BE2C (cell line): ENCODE measurements at regions not wholly inside any gene's neighbourhood (a gene's known extent, or its start where the extent isn't known, plus 50 kb on each side); places are given as distances from the start of the nearest gene placed in this dataset.

Experiments
- DNase-seq: peaks from one replicate; pipeline ENCODE4 v3.0.0-alpha.2; 2020
- H3K27me3 ChIP-seq: fragments of 250-450 bp; sonication (Bioruptor Pico); 2 replicates; pipeline ENCODE4 v1.5.1; 2020; ENCODE audit warnings: mild to moderate bottlenecking
- H3K36me3 ChIP-seq: fragments of 250-450 bp; sonication (Bioruptor Pico); 2 replicates; pipeline ENCODE4 v1.5.1; 2020; ENCODE audit warnings: mild to moderate bottlenecking
- H3K4me1 ChIP-seq: fragments of 250-450 bp; sonication (Bioruptor Pico); 2 replicates; pipeline ENCODE4 v1.5.1; 2020
- H3K4me3 ChIP-seq: 2 replicates; pipeline ENCODE4 v1.5.1; 2011; ENCODE audit warnings: low read depth, low read length
- H3K9me3 ChIP-seq: fragments of 250-450 bp; sonication (Bioruptor Pico); 2 replicates; pipeline ENCODE4 v1.5.1; 2020
- CTCF ChIP-seq: IDR thresholded peaks from 2 replicates; pipeline ENCODE4 v1.5.1; 2012; ENCODE audit warnings: mild to moderate bottlenecking, low read depth, low read length

- H3K9me3 ChIP-seq, result no peaks in the 10 kb centered on the region
- TF ChIP-seq CTCF, result no peak
- H3K4me3 ChIP-seq, result no peak overlapping the region
- H3K36me3 ChIP-seq, result no peaks in the 10 kb centered on the region
- H3K27me3 ChIP-seq, result no peaks in the 10 kb centered on the region
- no peak for DNase-seq
- H3K4me1 ChIP-seq, result peaks cover 17% of the 10 kb centered on the region
Observed at GRCh38 chr3:117120014-117120413, 410.4 kb downstream of the TUSC7 start.

GRCh38 chr3:117122609-117123008 is 413.0 kb downstream of the TUSC7 start:
- H3K36me3 ChIP-seq, result no peaks in the 10 kb centered on the region
- TF ChIP-seq CTCF, result no peak
- H3K4me3 ChIP-seq, result no peak overlapping the region
- DNase-seq, result no peak
- no peaks in the 10 kb centered on the region for H3K9me3 ChIP-seq
- H3K4me1 ChIP-seq, result peaks cover 12% of the 10 kb centered on the region
- no peaks in the 10 kb centered on the region for H3K27me3 ChIP-seq

- H3K27me3 ChIP-seq, result no peaks in the 10 kb centered on the region
- H3K36me3 ChIP-seq, result no peaks in the 10 kb centered on the region
- peaks cover 3% of the 10 kb centered on the region for H3K4me1 ChIP-seq
- no peak for DNase-seq
- TF ChIP-seq CTCF, result no peak
- H3K9me3 ChIP-seq, result no peaks in the 10 kb centered on the region
- no peak overlapping the region for H3K4me3 ChIP-seq
Observed at GRCh38 chr3:117126460-117126859, 416.9 kb downstream of the TUSC7 start.

- DNase-seq, result no peak
- peak; percentile 31; the same call in 1 of the 2 replicates for TF ChIP-seq CTCF
- no peaks in the 10 kb centered on the region for H3K36me3 ChIP-seq
Observed at GRCh38 chr3:117126946-117127546, 417.5 kb downstream of the TUSC7 start.

GRCh38 chr3:117128133-117128532 is 418.6 kb downstream of the TUSC7 start:
- peaks cover 5% of the 10 kb centered on the region for H3K4me1 ChIP-seq
- H3K27me3 ChIP-seq, result no peaks in the 10 kb centered on the region
- no peak for DNase-seq
- no peak overlapping the region for H3K4me3 ChIP-seq
- no peaks in the 10 kb centered on the region for H3K9me3 ChIP-seq
- no peak for TF ChIP-seq CTCF
- no peaks in the 10 kb centered on the region for H3K36me3 ChIP-seq

More at GRCh38 chr3:117126946-117127546, 417.5 kb downstream of the TUSC7 start:
- Histone ChIP-seq H3K27me3 (no peaks in the 10 kb centered on the region), H3K4me3 (no peak overlapping the region), H3K4me1 (peaks cover 3% of the 10 kb centered on the region), H3K9me3 (no peaks in the 10 kb centered on the region)

GRCh38 chr3:117128872-117129271 is 419.3 kb downstream of the TUSC7 start:
- Histone ChIP-seq H3K9me3 (no peaks in the 10 kb centered on the region), H3K4me3 (no peak overlapping the region), H3K4me1 (peaks cover 5% of the 10 kb centered on the region; the same call in 1 of the 2 replicates), H3K36me3 (no peaks in the 10 kb centered on the region), H3K27me3 (no peaks in the 10 kb centered on the region)
- DNase-seq, result no peak
- TF ChIP-seq CTCF, result no peak
